ENCODE measurements at regions not wholly inside any gene's neighbourhood (a gene's known extent, or its start where the extent isn't known, plus 50 kb on each side); places are given as distances from the start of the nearest gene placed in this dataset.

- no peak overlapping the region for H3K4me3 ChIP-seq (ENCODE audit: insufficient read length, low read depth)
- DNase-seq (ENCODE audit: low read depth, low spot score): no peak
- peaks cover 8% of the 10 kb centered on the region; the same call in 1 of the 2 replicates for H3K9me3 ChIP-seq (ENCODE audit: insufficient read depth, low read length)
- H3K4me1 ChIP-seq (ENCODE audit: insufficient read depth, insufficient read length): no peaks in the 10 kb centered on the region
- H3K27me3 ChIP-seq (ENCODE audit: insufficient read depth, insufficient read length): peaks cover 17% of the 10 kb centered on the region
- TF ChIP-seq YY1 (IDR thresholded peaks at IDR 0.05; ENCODE audit: insufficient read depth, insufficient read length): no peak
- TF ChIP-seq ZNF274 (IDR thresholded peaks at IDR 0.05; ENCODE audit: low read depth, low read length): no peak
- no peak for TF ChIP-seq SUZ12 (IDR thresholded peaks at IDR 0.05; ENCODE audit: extremely low read depth, insufficient read depth, insufficient read length)
- H3K9ac ChIP-seq (ENCODE audit: insufficient read length, low read depth): no peak overlapping the region
- no peaks in the 10 kb centered on the region for H3K36me3 ChIP-seq (ENCODE audit: insufficient read depth, insufficient read length, low read length)
Measured at GRCh38 chr2:196587739-196588138, 51.8 kb upstream of the CCDC150 start.

- no peak for TF ChIP-seq SUZ12 (IDR thresholded peaks at IDR 0.05; ENCODE audit: extremely low read depth, insufficient read depth, insufficient read length)
- no peak for TF ChIP-seq YY1 (IDR thresholded peaks at IDR 0.05; ENCODE audit: insufficient read depth, insufficient read length)
- TF ChIP-seq ZNF274 (IDR thresholded peaks at IDR 0.05; ENCODE audit: low read depth, low read length): no peak
- DNase-seq (ENCODE audit: low read depth, low spot score): no peak
Measured at GRCh38 chr2:196589419-196589818, 50.1 kb upstream of the CCDC150 start.

More at GRCh38 chr2:196589419-196589818, 50.1 kb upstream of the CCDC150 start:
- peaks cover 8% of the 10 kb centered on the region; the same call in 1 of the 2 replicates for H3K9me3 ChIP-seq (ENCODE audit: insufficient read depth, low read length)
- no peaks in the 10 kb centered on the region for H3K36me3 ChIP-seq (ENCODE audit: insufficient read depth, insufficient read length, low read length)
- no peak overlapping the region for H3K9ac ChIP-seq (ENCODE audit: insufficient read length, low read depth)
- H3K4me1 ChIP-seq (ENCODE audit: insufficient read depth, insufficient read length): peaks cover 3% of the 10 kb centered on the region
- peaks cover 27% of the 10 kb centered on the region for H3K27me3 ChIP-seq (ENCODE audit: insufficient read depth, insufficient read length)
- no peak overlapping the region for H3K4me3 ChIP-seq (ENCODE audit: insufficient read length, low read depth)
